Calu3 (cell line): ENCODE measurements at regions not wholly inside any gene's neighbourhood (a gene's known extent, or its start where the extent isn't known, plus 50 kb on each side); places are given as distances from the start of the nearest gene placed in this dataset.

ENCODE experiments used
- BruUV-seq: library from RNA; stranded (reverse); fragments of 400-500 nt; replicated peaks from 2 replicates; lab custom pipeline; 2021; lab: Mats Ljungman, UMichigan
- CTCF ChIA-PET: fragments of 300-600 bp; sonication (Branson Sonifier 250); formaldehyde crosslinking; loops from one replicate; lab custom pipeline; 2022; ENCODE audit warnings: antibody characterized with exemption; lab: Charles Lee
- DNase-seq: peaks from one replicate; pipeline ENCODE4 v3.0.0; 2022
- H3K27ac Mint-ChIP-seq: one replicate; pipeline ENCODE4 v1.8.0; 2022; ENCODE audit warnings: mixed read lengths; ENCODE audit not compliant: unreplicated experiment
- H3K27me3 Mint-ChIP-seq: one replicate; pipeline ENCODE4 v1.8.0; 2022; ENCODE audit warnings: mixed read lengths; ENCODE audit not compliant: unreplicated experiment
- H3K36me3 Mint-ChIP-seq: one replicate; pipeline ENCODE4 v1.8.0; 2022; ENCODE audit warnings: mild to moderate bottlenecking, moderate library complexity, mixed read lengths; ENCODE audit not compliant: insufficient read depth, unreplicated experiment
- H3K4me1 Mint-ChIP-seq: one replicate; pipeline ENCODE4 v1.8.0; 2022; ENCODE audit warnings: mild to moderate bottlenecking, low read depth, mixed read lengths; ENCODE audit not compliant: unreplicated experiment
- H3K4me3 Mint-ChIP-seq: one replicate; pipeline ENCODE4 v1.8.0; 2022; ENCODE audit warnings: mild to moderate bottlenecking, low read depth, moderate library complexity, mixed read lengths; ENCODE audit not compliant: unreplicated experiment
- H3K9me3 Mint-ChIP-seq: one replicate; pipeline ENCODE4 v1.8.0; 2022; ENCODE audit warnings: low read depth, mixed read lengths; ENCODE audit not compliant: unreplicated experiment
- CTCF ChIP-seq: fragments of 200-600 bp; IDR thresholded peaks from one replicate; pipeline ENCODE4 v1.8.0; 2022; ENCODE audit warnings: antibody characterized with exemption; ENCODE audit not compliant: unreplicated experiment
- intact Hi-C: fragments of 100-400 bp; cut with micrococcal nuclease; formaldehyde crosslinking; loops from one replicate; pipeline ENCODE4 v1.10.0; 2022; ENCODE audit not compliant: unreplicated experiment

GRCh38 chr11:113604186-113604585, 101.9 kb downstream of the TMPRSS5 start:
- intact Hi-C loops, result no loop called here
- CTCF ChIA-PET, result no interaction called here

GRCh38 chr11:113603277-113604059, 102.6 kb downstream of the TMPRSS5 start:
- Mint-ChIP-seq H3K9me3 (peaks cover 6% of the 10 kb centered on the region), H3K36me3 (no peaks in the 10 kb centered on the region), H3K27ac (no peak overlapping the region), H3K4me3 (no peak overlapping the region), H3K4me1 (peaks cover 12% of the 10 kb centered on the region), H3K27me3 (no peaks in the 10 kb centered on the region)
- TF ChIP-seq CTCF, result no peak
- no TSS peak for BruUV-seq
- intact Hi-C loops, result no loop called here
- CTCF ChIA-PET, result no interaction called here
- no peak for DNase-seq

More at GRCh38 chr11:113604186-113604585, 101.9 kb downstream of the TMPRSS5 start:
- Mint-ChIP-seq H3K4me3 (no peak overlapping the region), H3K9me3 (peaks cover 6% of the 10 kb centered on the region), H3K27me3 (no peaks in the 10 kb centered on the region), H3K36me3 (no peaks in the 10 kb centered on the region), H3K27ac (no peak overlapping the region), H3K4me1 (peaks cover 12% of the 10 kb centered on the region)
- no peak for TF ChIP-seq CTCF
- BruUV-seq, result no TSS peak
- no peak for DNase-seq

GRCh38 chr11:113602483-113602882, 103.6 kb downstream of the TMPRSS5 start:
- no peak for DNase-seq
- CTCF ChIA-PET, result no interaction called here
- Mint-ChIP-seq H3K36me3 (no peaks in the 10 kb centered on the region), H3K4me3 (no peak overlapping the region), H3K27ac (no peak overlapping the region), H3K9me3 (peaks cover 6% of the 10 kb centered on the region), H3K27me3 (no peaks in the 10 kb centered on the region), H3K4me1 (peaks cover 12% of the 10 kb centered on the region)
- no TSS peak for BruUV-seq
- TF ChIP-seq CTCF, result no peak
- intact Hi-C loops, result no loop called here

- BruUV-seq, result no TSS peak
- Mint-ChIP-seq H3K27me3 (no peaks in the 10 kb centered on the region), H3K27ac (no peak overlapping the region), H3K4me3 (no peak overlapping the region), H3K4me1 (no peaks in the 10 kb centered on the region), H3K36me3 (no peaks in the 10 kb centered on the region), H3K9me3 (no peaks in the 10 kb centered on the region)
- CTCF ChIA-PET, result interaction anchor here (0.6 kb wide), 1 partner anchor 9 kb away, joined by 7 read pairs; no protein-coding TSS in a partner anchor
- TF ChIP-seq CTCF, result no peak
- intact Hi-C loops, result loop anchor here (1.0 kb wide), 1 partner anchor 27 kb away; no protein-coding TSS in a partner anchor
- no peak for DNase-seq
Observed at GRCh38 chr11:113596658-113597057, 109.5 kb downstream of the TMPRSS5 start.
